ENCODE measurements at regions not wholly inside any gene's neighbourhood (a gene's known extent, or its start where the extent isn't known, plus 50 kb on each side); places are given as distances from the start of the nearest gene placed in this dataset.

DNA sequence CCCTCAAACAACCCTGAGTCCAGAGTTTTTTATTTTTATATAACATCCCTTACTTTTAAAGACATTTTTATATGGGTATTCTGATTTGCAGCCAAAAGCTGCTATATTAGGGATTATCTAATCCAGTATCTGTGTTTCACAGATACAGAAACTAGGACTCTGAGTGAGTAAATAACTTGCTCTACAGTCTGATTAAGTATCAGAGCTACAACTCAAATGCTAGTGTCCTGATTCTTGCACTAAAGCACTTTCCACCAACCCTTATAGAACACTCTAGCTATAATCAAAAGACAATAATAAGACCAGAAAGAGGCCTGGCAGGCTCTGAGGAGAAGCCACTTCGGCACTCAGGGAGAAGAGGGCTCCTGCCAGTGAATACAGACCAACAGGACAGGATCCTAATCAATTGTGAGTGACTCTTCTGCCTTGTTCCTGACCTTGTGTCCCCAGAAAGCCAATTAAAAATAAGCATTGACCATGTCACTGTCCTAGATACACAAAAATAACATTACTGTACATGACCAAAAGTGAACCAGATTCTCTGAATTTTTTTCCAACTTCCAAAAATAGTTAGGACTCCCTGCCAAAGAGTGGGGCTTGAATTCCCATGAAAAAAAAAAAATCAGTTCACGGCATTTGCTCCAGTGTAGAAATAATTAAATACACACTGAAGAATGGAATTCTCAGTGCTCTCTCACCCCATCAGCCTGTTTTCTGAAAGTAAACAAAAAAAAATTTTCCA is 63.6 kb upstream of the MAP3K1 start:
- Histone ChIP-seq H3K27me3 (no peaks in the 10 kb centered on the region), H3K27ac (no peak overlapping the region), H3K36me3 (peaks cover 0 to 13% (median 0%) of the 10 kb centered on the region in 11 experiments; a peak in 2 of 22 replicates), H3K9ac (no peak overlapping the region), H3K4me1 (peaks cover under 1 to 36% (median 14%) of the 10 kb centered on the region in 10 experiments; a peak in 18 of 20 replicates), H4K20me1 (no peaks in the 10 kb centered on the region), H3K4me2 (no peak overlapping the region), H3K4me3 (no peak overlapping the region), H3K9me3 (replicated peaks in 1 of 11) (peaks cover 31 to 88% (median 63%) of the 10 kb centered on the region in 11 experiments)
- no peak for TF ChIP-seq Cebpa-rat (IDR thresholded peaks at IDR 0.05)

DNA sequence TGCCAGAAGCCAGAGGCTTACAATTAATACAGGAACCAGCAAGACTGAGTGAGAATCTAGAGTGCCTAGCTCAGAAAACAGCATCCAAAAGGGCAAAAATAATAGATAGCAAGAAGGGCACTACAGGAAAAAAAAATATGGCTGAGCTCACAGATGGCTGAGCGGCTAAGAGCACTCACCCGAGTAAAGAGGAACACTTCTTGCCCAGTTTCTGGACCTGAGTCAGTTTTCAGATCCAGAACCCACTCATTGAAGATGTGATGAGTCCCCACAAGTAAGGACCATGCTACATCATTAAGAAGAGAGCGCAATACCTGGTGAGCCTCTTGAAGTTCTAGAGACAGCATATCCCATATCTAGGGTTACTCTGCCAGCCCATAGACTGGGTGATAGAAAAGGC is 65.5 kb upstream of the MAP3K1 start:
- Histone ChIP-seq H3K4me2 (0 out of 22 replicates have a peak overlapping the region, but pooled peaks of 1 of the 11 experiments have one; percentile 0), H4K20me1 (no peaks in the 10 kb centered on the region), H3K27me3 (no peaks in the 10 kb centered on the region), H3K4me3 (no peak overlapping the region), H3K9me3 (replicated peaks in 1 of 11) (peaks cover 31 to 80% (median 62%) of the 10 kb centered on the region in 11 experiments), H3K4me1 (peaks cover 10 to 36% (median 24%) of the 10 kb centered on the region in 10 experiments; a peak in 19 of 20 replicates), H3K27ac (no peak overlapping the region), H3K9ac (no peak overlapping the region), H3K36me3 (peaks cover 0 to 10% (median 0%) of the 10 kb centered on the region in 11 experiments; a peak in 2 of 22 replicates)
- TF ChIP-seq Cebpa-rat (IDR thresholded peaks at IDR 0.05) = no peak

DNA sequence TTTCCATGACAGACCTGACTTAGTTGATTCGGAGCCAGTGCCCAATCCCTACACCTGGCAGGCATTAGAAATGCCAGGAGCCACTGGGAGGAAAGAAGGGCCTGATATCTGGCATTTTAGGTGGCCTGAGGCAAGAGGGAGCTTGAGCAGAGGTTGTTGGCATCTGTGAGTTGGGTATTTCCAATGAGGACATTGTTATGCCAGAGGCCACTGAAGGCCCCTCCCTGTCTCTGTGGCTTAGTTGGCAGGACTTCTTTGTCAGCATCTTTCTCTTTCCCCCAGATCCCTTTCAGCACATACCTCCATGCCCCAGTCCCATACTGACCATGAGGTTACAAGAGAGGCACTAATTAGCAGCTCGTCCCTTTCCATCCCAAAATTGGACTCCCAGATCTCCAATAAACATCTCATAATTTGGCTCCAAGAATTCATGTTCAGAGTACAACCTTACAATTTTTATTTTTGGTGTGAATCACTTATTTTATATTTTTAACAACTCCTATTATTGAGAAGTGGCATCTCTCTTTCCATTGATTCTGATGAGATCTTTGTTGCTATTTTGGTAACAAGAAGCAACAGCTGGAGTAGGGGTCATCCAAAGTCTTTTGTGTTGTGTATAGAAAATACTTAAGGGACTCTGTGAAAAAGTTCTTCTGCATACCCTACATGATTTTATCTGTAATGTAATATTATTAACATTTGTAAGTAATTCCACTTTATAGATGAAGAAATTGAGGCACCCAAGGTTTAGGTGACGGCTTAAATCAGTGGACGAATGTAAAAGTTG is 68.6 kb upstream of the MAP3K1 start:
- Histone ChIP-seq H3K36me3 (peaks cover 0 to 5% (median 0%) of the 10 kb centered on the region in 11 experiments; a peak in 3 of 22 replicates), H3K4me3 (no peak overlapping the region), H3K27ac (peak overlapping the region in 8 of 11 experiments; percentile 11 to 48 (median 24); a peak in 9 of 22 replicates), H3K27me3 (no peaks in the 10 kb centered on the region), H3K9me3 (replicated peaks in 1 of 11) (peaks cover 16 to 80% (median 57%) of the 10 kb centered on the region in 11 experiments), H4K20me1 (no peaks in the 10 kb centered on the region), H3K4me2 (peak overlapping the region in 10 of 11 experiments; percentile 30 to 64 (median 42); a peak in 19 of 22 replicates), H3K9ac (no peak overlapping the region), H3K4me1 (peaks cover 10 to 36% (median 26%) of the 10 kb centered on the region in 10 experiments; a peak in 19 of 20 replicates)
- TF ChIP-seq Cebpa-rat (IDR thresholded peaks at IDR 0.05) = no peak

DNA sequence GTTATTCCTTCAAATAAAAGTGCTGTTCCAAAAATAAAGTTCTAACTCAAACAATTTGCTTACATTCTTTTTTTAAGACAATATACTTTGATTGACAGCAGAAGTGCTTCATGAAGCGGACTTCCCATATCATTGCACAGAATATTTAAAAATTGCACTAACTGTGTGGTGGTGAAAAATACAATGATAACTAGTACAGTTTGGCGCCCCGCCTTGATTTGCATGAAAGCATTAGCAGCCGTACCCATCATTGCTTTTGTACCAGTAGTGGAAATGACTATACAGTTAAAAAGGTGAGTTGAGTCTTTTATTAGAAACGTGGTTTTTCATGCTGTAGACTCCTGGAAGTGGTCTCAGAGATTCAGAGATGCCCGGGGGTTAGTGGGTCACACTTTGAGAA is 69.5 kb upstream of the MAP3K1 start:
- Histone ChIP-seq H3K4me1 (peaks cover 10 to 36% (median 26%) of the 10 kb centered on the region in 10 experiments; a peak in 19 of 20 replicates), H3K4me3 (no peak overlapping the region), H3K9ac (no peak overlapping the region), H3K9me3 (replicated peaks in 1 of 11) (peaks cover 7 to 80% (median 57%) of the 10 kb centered on the region in 11 experiments; a peak in 21 of 22 replicates), H3K4me2 (peak overlapping the region; percentile 15 to 64 (median 39)), H3K27ac (peak overlapping the region in 7 of 11 experiments; percentile 11 to 48 (median 23); a peak in 9 of 22 replicates), H4K20me1 (no peaks in the 10 kb centered on the region), H3K36me3 (peaks cover 0 to 11% (median 0%) of the 10 kb centered on the region in 11 experiments; a peak in 3 of 22 replicates), H3K27me3 (no peaks in the 10 kb centered on the region)
- TF ChIP-seq Cebpa-rat (IDR thresholded peaks at IDR 0.05) = no peak

DNA sequence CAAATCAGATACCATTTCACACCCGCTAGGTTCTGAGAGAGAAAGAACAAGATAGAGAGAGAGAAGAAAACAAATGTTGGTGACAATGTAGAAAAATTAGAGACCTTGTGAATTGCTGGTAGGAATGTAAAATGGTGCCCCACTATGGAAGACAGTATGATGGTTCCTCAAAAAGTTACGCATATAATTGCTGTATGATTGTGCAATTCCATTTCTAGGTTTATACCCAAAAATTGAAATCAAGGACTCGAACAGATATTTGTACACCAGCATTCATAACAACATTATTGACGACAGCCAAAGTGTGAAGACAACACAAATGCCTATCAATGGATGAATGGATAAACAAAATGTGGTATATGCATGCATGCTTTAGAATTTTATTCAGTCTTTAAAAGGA is 74.5 kb upstream of the MAP3K1 start:
- peaks cover 0 to 19% (median 0%) of the 10 kb centered on the region in 11 experiments; a peak in 3 of 22 replicates for H3K36me3 ChIP-seq
- H3K27ac ChIP-seq = no peak overlapping the region
- H3K27me3 ChIP-seq = no peaks in the 10 kb centered on the region
- peaks cover 0 to 57% (median 40%) of the 10 kb centered on the region in 11 experiments; a peak in 20 of 22 replicates for H3K9me3 ChIP-seq (replicated peaks in 1 of 11)
- TF ChIP-seq Cebpa-rat (IDR thresholded peaks at IDR 0.05) = peak in 2 of 11 experiments; percentile 47 to 65; a peak in 2 of 22 replicates
- H3K4me3 ChIP-seq = no peak overlapping the region
- no peaks in the 10 kb centered on the region for H4K20me1 ChIP-seq
- H3K4me1 ChIP-seq = peaks cover 30 to 66% (median 53%) of the 10 kb centered on the region in 10 experiments
- no peak overlapping the region for H3K4me2 ChIP-seq
- H3K9ac ChIP-seq = no peak overlapping the region

DNA sequence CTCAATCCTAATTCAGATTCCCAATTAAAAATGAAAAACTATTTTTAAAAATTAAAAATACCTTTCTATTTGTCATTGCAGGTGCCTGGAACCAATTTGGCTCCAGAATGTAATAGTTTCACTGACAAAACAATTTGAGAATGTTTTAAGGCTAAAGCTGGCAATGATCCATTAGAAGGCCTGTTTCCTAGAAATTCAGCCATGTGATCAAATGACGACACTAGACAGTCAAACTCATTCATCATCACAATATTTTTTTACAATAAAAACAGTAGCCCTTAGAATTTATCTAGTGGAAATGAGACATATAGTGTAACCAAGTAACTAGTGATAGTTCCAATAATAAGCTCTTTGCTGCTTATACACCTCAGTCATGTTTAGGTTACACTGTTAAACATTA is 75.4 kb upstream of the MAP3K1 start:
- TF ChIP-seq Cebpa-rat (IDR thresholded peaks at IDR 0.05) = no peak
- Histone ChIP-seq H3K36me3 (peaks cover 0 to 19% (median 0%) of the 10 kb centered on the region in 11 experiments; a peak in 3 of 22 replicates), H3K9me3 (replicated peaks in 1 of 11) (peaks cover 0 to 57% (median 40%) of the 10 kb centered on the region in 11 experiments; a peak in 20 of 22 replicates), H4K20me1 (no peaks in the 10 kb centered on the region), H3K27ac (peak overlapping the region in 1 of 11 experiments; percentile 96; a peak in 4 of 22 replicates), H3K4me2 (peak overlapping the region in 4 of 11 experiments; percentile 3 to 52 (median 26); a peak in 3 of 22 replicates), H3K4me3 (no peak overlapping the region), H3K9ac (no peak overlapping the region), H3K4me1 (peaks cover 37 to 68% (median 56%) of the 10 kb centered on the region in 10 experiments), H3K27me3 (no peaks in the 10 kb centered on the region)

DNA sequence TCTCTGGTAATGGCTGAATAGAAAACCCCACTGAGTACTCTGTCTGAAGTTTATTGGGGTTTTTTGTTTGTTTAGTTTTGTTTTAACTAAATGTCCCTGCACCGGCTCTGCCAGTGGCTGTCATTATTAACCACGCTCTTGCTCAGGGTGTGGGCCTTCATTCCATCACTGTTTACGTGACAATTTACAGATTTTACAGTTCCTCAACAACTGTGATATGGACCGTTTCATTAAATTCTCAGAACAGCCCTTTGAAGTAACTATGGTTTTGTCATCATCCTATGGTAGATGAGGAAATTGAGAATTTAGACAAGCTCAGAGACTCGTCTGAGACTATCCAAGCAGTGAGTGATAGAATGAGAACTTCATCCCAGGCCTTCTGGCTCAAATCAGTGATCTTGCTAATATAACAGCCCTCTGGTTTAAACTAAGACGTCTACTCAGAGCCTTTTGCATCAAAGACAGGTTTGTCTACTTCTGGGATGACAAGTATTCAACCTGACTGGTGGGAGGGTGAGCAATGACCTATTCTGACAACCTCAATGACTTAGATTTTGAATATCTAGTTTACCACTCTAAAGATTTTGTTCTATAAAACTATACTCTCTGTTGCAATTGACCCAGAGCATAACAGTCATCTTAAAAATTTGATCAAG is 77.3 kb upstream of the MAP3K1 start:
- H3K4me3 ChIP-seq = no peak overlapping the region
- H3K4me1 ChIP-seq = peaks cover 56 to 78% (median 70%) of the 10 kb centered on the region in 10 experiments
- H3K27ac ChIP-seq = peak overlapping the region; percentile 86 to 96 (median 94); a peak in 21 of 22 replicates
- peak overlapping the region in 10 of 11 experiments; percentile 12 to 86 (median 84); a peak in 13 of 22 replicates for H3K9ac ChIP-seq
- no peak for TF ChIP-seq Cebpa-rat (IDR thresholded peaks at IDR 0.05)
- peak overlapping the region; percentile 84 to 99 (median 93) for H3K4me2 ChIP-seq
- no peaks in the 10 kb centered on the region for H4K20me1 ChIP-seq
- peaks cover 0 to 46% (median 36%) of the 10 kb centered on the region in 11 experiments; a peak in 20 of 22 replicates for H3K9me3 ChIP-seq (replicated peaks in 1 of 11)
- peaks cover 0 to 19% (median 0%) of the 10 kb centered on the region in 11 experiments; a peak in 3 of 22 replicates for H3K36me3 ChIP-seq
- no peaks in the 10 kb centered on the region for H3K27me3 ChIP-seq

DNA sequence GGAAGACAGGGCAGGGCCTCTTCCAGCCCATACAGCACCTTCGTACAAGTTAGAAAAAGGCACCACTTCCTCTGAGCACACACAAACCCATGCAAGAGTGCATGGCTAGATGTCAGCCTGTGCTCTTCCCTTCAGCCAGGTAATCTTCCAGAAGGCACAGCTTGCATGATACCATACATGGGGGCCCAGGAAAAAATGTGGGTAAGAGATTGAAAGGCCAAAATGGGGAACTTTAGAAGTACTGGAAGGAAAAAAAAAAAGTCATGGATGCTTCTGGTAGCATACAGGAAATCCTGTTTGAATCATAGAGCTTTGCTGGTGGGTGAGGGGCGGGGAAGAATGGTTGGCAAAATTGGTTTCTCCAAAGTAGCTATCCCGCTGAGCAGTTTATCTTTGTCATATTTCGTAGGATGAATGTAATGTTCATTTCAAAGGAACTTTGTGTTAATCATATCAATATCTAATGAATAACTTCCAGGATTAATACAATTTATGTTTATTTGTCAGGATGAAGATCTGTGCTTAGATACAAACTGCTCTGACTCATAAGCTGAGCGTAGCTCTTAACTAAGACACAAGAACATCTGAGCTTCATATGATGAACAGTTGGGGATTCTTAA is 78.2 kb upstream of the MAP3K1 start:
- Histone ChIP-seq H3K9me3 (replicated peaks in 1 of 11) (peaks cover 0 to 42% (median 30%) of the 10 kb centered on the region in 11 experiments; a peak in 20 of 22 replicates), H4K20me1 (no peaks in the 10 kb centered on the region), H3K4me2 (peak overlapping the region; percentile 84 to 99 (median 93)), H3K4me3 (peak overlapping the region; percentile 17 to 59 (median 42); a peak in 18 of 20 replicates), H3K9ac (peak overlapping the region; percentile 75 to 86 (median 83)), H3K36me3 (peaks cover 0 to 17% (median 0%) of the 10 kb centered on the region in 11 experiments; a peak in 3 of 22 replicates), H3K27me3 (no peaks in the 10 kb centered on the region), H3K27ac (peak overlapping the region; percentile 86 to 96 (median 94)), H3K4me1 (peaks cover 64 to 87% (median 79%) of the 10 kb centered on the region in 10 experiments)
- no peak for TF ChIP-seq Cebpa-rat (IDR thresholded peaks at IDR 0.05)
